GM18498 (cell line): ENCODE measurements at regions not wholly inside any gene's neighbourhood (a gene's known extent, or its start where the extent isn't known, plus 50 kb on each side); places are given as distances from the start of the nearest gene placed in this dataset.

Source experiments
- ATAC-seq: cut with Tn5 transposase; IDR thresholded peaks from one replicate; pipeline ENCODE4 v1.9.1; 2021; ENCODE audit warnings: mild to moderate bottlenecking, moderate library complexity; ENCODE audit not compliant: unreplicated experiment

DNA sequence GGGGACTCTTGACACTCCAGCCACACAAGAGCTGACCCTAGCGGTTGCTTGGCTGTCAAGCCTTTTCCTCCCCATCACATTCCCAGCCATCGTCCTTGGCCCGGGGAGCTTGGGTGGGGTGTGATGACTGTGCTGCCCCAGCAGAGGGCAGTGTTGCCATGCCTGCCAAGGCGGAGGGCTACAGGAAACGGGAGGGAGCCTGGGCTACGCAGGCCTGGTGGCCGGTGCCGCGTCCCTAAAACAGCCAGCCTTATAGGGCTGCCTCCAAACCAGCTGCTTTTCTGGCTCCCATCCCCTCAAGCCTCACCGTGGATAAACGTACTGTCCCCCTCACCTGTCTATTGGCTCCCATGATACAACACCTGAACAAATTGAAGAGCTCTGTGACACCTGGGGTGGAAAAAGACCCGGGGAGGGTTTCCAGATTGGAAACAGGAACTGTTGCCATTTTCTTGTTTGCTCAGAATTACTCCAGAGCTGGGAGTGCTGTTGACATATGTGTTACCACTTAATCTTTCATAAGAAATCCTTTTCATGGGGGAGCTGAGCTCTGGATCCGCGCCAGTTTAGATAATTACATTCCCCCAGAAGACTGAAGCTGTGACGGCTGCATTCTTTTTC lies 72.8 kb upstream of the ASTN2 start:
- ATAC-seq: peak; percentile 99

DNA sequence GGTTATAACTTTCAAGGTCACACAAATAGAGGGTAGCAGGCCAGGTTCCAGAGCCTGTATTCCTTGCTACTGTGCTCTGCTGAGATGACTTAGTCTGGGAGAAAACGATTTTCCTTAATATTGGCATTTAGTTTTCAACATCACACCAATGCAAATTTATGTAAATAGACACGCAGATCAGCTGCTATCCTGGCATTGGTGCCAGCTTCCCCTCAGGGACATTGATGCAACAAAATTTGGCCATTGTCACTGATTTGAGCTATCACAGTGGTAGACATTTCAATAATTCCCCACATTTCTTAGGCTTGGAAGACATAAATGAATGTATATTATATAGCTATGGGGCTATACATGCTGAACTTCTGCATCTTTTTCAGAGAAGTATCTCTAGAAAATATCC lies 71.6 kb upstream of the ASTN2 start:
- no peak for ATAC-seq

DNA sequence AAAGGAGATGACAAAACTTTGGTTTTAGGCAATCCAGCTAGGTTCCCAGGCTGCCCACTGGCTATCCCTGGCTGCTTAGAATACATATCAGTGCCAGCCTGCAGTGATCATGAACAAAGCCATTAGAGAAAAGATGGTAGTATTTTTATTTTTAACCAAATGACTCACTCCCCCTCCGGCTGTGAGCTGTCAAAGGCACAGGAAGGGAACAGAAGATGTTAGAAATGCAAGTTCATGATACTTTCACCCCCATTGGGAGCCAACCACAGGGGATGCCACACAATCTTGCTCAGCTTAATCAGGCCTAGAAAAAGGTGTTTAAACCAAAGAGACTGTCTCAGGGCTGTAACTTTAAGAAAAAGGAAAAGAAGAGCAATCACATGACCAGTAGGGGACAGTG lies 70.3 kb upstream of the ASTN2 start:
- no peak for ATAC-seq

DNA sequence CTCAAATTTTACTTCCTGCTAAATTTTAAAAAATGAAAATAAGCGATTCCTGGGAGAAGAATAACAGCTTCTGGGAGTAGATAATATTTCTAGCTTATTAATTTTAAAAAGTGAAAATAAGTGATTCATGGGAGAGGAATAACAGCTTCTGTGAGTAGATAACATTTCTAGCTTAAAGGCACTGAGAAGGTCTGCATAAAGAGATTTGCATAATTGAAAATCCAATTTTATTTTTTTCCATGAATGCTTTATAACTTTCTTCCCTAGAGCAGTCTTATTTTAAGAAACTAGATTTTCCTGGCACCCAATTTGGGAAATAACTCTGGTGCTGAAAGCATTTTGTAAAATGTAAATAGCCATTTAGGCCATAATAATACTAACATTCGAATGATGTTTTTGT lies 65.9 kb upstream of the ASTN2 start:
- ATAC-seq: no peak

DNA sequence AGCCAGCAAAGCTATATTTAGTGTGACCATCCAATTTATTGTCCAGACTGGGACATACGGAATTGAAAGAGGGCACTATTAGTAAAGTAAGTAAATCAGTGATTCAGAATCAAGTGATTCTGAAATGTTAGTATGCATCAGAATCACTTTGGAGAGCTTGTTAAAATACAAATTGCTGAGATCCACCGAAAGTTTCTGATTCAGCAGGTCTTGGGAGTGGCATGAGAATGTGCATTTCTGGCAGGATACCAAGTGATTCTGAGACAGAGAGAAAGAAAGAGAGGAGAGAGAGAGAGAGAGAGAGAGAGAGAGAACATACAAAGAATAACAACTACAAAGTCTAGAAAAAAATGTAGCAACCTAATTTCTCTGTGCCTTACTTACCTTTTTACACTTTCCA lies 65.4 kb upstream of the ASTN2 start:
- ATAC-seq: no peak

DNA sequence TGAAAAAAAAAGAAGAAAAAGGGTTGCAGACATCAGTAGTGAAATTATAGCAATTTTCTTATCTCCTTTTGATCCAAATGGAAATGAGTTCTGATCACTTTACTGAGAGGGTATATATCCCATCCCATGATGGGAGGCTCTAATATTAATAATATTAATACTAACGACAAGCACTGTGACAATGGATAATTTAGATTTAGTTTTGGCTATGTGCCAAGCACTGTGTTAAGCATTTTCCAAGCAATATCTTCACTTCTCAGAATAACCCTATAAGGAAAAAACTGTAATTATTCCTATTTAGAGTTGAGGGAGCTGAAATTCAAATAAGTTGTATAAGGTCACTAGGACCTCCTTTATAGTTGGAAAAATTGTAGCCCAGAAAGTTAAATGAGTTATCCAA lies 58.4 kb upstream of the ASTN2 start:
- ATAC-seq: no peak

DNA sequence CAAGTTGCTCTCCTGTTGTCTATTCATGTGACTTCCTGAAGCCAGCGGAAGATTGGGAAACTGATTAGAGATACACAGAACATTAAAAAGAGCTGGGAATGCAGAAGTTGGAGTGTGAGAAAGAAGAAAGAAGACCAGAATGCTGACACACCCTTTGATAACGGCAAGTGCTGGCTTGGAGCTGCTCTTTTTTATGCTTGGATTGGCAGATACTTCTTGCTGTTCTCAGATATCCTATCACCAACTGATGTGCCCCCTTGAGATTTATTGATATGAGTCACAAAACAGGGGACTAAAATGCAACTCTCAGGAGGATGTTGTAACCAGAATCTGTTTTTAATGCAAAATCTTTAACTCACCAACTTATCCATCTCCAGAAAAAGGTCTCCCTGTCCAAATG lies 56.0 kb upstream of the ASTN2 start:
- ATAC-seq: no peak

DNA sequence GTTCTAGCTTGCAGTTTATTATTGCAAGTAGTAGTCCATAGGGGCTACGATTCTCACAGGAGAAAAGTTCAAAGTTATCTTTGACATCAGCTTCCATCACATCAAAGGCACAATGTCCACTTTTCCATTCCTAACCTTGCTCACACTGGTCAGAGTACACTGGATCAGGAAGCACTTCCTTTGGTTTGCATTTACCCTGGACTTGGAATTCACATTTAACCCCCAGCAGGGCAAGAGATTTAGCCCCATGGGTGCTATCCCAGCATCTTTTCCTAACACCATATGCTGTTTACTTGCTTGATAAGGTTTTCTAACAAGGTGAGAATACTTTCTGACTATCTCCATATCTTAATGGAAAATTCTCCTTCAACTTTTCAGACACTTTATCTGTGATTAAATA lies 55.6 kb upstream of the ASTN2 start:
- no peak for ATAC-seq

DNA sequence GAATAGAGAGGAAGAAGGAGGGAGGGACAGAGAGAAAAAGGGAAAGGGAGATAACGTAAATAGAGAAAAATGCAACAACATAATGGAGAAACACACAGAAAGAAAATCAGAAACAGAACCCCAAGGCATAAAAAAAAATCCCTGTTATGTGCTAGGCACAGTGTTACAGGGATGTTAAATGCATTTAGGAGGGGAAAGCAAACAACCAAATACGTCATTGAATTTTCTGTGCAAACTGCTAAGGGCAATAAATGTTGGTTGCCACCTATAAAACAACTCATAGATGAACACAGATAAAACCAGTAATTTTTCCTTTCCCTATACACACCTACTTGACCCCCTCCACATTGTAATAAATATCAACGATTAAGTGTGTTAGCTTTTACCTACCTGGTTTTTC lies 51.3 kb upstream of the ASTN2 start:
- no peak for ATAC-seq

DNA sequence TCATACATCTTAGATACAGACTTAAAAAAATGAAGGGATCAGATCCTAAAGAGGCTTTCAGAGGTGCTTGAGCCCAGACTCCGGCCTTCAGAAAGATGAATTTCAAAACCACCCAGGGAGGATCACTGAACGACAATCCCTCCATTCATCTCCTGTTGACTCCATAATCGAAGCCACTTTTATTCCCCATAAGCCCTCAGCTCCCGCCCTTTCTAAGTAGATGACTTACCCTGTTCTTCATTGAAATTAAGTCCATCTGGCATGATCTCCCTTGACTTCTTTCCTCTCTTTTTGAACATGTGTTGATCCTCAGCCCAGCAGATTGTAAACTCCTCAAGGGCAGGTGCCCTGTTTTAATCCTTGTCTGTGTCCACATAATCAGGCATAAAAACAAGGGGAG lies 50.8 kb upstream of the ASTN2 start:
- no peak for ATAC-seq

DNA sequence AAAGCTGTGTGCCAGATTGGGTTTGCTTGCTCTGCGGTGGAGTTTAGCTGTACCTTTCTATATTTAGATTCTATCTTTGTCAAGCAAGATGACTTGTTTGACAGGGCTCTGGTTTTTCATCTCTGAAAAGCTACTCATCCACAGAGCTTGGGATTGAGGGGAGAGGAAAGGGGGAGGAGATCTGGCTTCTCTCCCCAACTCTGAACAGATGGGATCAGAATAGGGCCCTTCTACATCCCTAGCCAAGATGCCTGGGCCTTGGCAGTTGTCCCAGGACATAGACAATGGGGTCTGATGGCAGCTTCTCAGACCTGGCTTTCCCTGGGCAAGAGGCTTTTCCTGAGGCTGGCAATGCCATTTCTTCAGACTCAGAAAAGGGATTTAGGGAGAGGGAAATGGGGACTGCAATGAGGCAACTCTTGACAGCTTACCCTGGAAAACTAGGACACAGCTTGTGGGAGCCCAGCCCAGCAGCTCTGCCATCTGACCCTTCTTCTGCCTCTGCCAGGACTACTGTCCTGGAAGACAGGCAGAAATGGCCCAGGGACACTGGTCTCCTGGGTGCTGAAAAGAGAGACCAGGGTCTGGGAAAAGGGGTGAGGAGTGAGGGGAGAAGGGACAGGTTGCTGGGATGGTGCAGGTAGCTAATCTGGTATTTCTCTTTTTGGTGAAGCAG lies 50.2 kb upstream of the ASTN2 start:
- no peak for ATAC-seq
